SU-DHL-6 (cell line): ENCODE measurements at regions not wholly inside any gene's neighbourhood (a gene's known extent, or its start where the extent isn't known, plus 50 kb on each side); places are given as distances from the start of the nearest gene placed in this dataset.

Experiments used
- H2AFZ ChIP-seq: fragments of 200-600 bp; sonication (generic); 2 replicates; pipeline ENCODE4 v1.6.1; 2014; ENCODE audit warnings: low read depth, mild to moderate bottlenecking, moderate library complexity, mixed read lengths, antibody characterized with exemption, low read length; ENCODE audit not compliant: severe bottlenecking
- H3F3A ChIP-seq: fragments of 200-600 bp; shearing (Covaris generic); 2 replicates; pipeline ENCODE4 v1.6.0; 2016; ENCODE audit warnings: antibody characterized with exemption, mild to moderate bottlenecking; ENCODE audit not compliant: insufficient read depth
- H3K27ac ChIP-seq: fragments of 200-600 bp; sonication (generic); 2 replicates; pipeline ENCODE4 v1.5.1; 2016; ENCODE audit warnings: low read depth, mild to moderate bottlenecking, low read length, moderate library complexity, mixed read lengths
- H3K27me3 ChIP-seq: fragments of 200-600 bp; sonication (generic), shearing (Covaris generic); 2 replicates; pipeline ENCODE4 v1.6.0; 2014; ENCODE audit warnings: mild to moderate bottlenecking, low read length
- H3K36me3 ChIP-seq: fragments of 200-600 bp; sonication (generic); 2 replicates; pipeline ENCODE4 v1.6.1; 2014; ENCODE audit warnings: mild to moderate bottlenecking, low read length, mixed read lengths
- H3K4me2 ChIP-seq: fragments of 300-600, 200-600 bp; shearing (Covaris generic), sonication (generic); 2 replicates; pipeline ENCODE4 v1.6.0; 2014; ENCODE audit warnings: low read length, low read depth, mild to moderate bottlenecking; ENCODE audit not compliant: poor library complexity, severe bottlenecking
- H3K4me3 ChIP-seq: fragments of 200-600 bp; sonication (generic); 2 replicates; pipeline ENCODE4 v1.5.1; 2014; ENCODE audit warnings: antibody characterized with exemption, low read length, mild to moderate bottlenecking, mixed read lengths; ENCODE audit not compliant: insufficient read depth, poor library complexity, severe bottlenecking
- H3K79me2 ChIP-seq: fragments of 200-600 bp; sonication (generic); 2 replicates; pipeline ENCODE4 v1.6.1; 2014; ENCODE audit warnings: mild to moderate bottlenecking, low read length, moderate library complexity; ENCODE audit not compliant: insufficient read depth
- H3K9ac ChIP-seq: fragments of 200-600 bp; sonication (generic); 2 replicates; pipeline ENCODE4 v1.7.0; 2014; ENCODE audit warnings: mild to moderate bottlenecking, low read length
- H3K9me2 ChIP-seq: fragments of 200-600 bp; sonication (generic); replicated peaks from 2 replicates; pipeline ENCODE4 v1.6.1; 2014; ENCODE audit warnings: low read length; ENCODE audit not compliant: insufficient read depth
- H3K9me3 ChIP-seq: fragments of 200-600 bp; sonication (generic); 2 replicates; pipeline ENCODE4 v1.6.1; 2014; ENCODE audit warnings: low read length, mixed read lengths; ENCODE audit not compliant: insufficient read depth
- H4K20me1 ChIP-seq: fragments of 200-600 bp; sonication (generic); 2 replicates; pipeline ENCODE4 v1.6.1; 2014; ENCODE audit warnings: low read depth, mild to moderate bottlenecking, antibody characterized with exemption, low read length, moderate library complexity, mixed read lengths
- EZH2phosphoT487 ChIP-seq: fragments of 200-600 bp; sonication (generic), shearing (Covaris generic); conservative IDR thresholded peaks from 2 replicates; pipeline ENCODE4 v1.6.1; 2018; ENCODE audit warnings: mild to moderate bottlenecking, antibody characterized with exemption, low read length, moderate library complexity, mixed read lengths
- TF ChIP-seq, protein P1 (sequence below): fragments of 200-600 bp; sonication (generic); IDR thresholded peaks from one replicate; pipeline ENCODE4 v1.5.1; 2017; ENCODE audit warnings: antibody characterized with exemption, mild to moderate bottlenecking, low read length, moderate library complexity; ENCODE audit not compliant: insufficient read depth, poor library complexity, severe bottlenecking

DNA sequence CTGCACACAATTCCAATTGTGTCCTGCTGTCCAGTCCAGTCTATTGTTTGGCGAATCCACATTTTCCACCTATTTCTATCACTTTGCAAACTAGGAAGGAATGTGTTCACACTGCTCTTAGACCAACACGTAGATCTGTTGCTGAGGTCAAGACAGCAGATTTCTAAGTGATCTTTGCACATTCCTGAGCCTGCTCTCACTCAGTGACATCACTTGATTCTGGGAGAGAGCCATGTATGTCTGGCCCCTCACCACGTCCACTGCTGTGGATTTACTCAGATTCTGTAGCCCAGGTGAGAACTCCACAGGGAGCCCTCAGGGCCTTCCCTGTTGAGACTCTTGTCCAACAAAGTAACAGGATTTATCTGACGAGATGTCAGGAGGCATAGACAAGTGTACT is 317.2 kb downstream of the TSN start:
- Histone ChIP-seq H3K79me2 (no peaks in the 10 kb centered on the region), H3F3A (no peaks in the 10 kb centered on the region), H3K9me2 (no peaks in the 10 kb centered on the region), H3K4me2 (no peak overlapping the region), H4K20me1 (no peaks in the 10 kb centered on the region), H3K4me3 (no peak overlapping the region), H2AFZ (no peak overlapping the region), H3K9ac (no peak overlapping the region), H3K9me3 (no peaks in the 10 kb centered on the region), H3K27me3 (no peaks in the 10 kb centered on the region), H3K27ac (no peak overlapping the region), H3K36me3 (no peaks in the 10 kb centered on the region)
- TF ChIP-seq, protein P1, sequence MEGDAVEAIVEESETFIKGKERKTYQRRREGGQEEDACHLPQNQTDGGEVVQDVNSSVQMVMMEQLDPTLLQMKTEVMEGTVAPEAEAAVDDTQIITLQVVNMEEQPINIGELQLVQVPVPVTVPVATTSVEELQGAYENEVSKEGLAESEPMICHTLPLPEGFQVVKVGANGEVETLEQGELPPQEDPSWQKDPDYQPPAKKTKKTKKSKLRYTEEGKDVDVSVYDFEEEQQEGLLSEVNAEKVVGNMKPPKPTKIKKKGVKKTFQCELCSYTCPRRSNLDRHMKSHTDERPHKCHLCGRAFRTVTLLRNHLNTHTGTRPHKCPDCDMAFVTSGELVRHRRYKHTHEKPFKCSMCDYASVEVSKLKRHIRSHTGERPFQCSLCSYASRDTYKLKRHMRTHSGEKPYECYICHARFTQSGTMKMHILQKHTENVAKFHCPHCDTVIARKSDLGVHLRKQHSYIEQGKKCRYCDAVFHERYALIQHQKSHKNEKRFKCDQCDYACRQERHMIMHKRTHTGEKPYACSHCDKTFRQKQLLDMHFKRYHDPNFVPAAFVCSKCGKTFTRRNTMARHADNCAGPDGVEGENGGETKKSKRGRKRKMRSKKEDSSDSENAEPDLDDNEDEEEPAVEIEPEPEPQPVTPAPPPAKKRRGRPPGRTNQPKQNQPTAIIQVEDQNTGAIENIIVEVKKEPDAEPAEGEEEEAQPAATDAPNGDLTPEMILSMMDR: no peak
- TF ChIP-seq EZH2phosphoT487: no peak

DNA sequence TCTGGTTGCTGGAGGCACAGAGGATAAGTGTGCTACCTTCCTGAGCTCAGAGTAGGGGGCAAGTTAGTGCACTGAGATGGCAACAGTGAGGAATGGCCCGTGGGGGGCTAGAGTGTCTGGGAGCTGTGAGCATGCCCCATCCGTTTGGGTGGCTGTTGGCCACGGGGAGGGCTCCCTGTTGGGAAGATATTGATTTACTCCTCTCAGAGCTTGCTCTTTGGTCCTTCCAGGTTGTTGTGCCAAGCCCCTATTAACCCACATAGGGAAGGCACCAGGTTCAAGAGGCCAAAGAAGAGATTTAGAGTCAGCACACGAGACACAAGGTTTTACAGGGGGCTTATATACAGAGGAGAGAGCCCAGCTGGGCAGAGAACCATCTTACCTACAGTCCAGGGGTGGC is 318.8 kb downstream of the TSN start:
- Histone ChIP-seq H3K4me3 (no peak overlapping the region), H2AFZ (no peak overlapping the region), H3K9ac (no peak overlapping the region), H3K9me3 (no peaks in the 10 kb centered on the region), H3K27me3 (no peaks in the 10 kb centered on the region), H3K4me2 (no peak overlapping the region), H3F3A (no peaks in the 10 kb centered on the region), H3K9me2 (no peaks in the 10 kb centered on the region), H4K20me1 (no peaks in the 10 kb centered on the region), H3K27ac (no peak overlapping the region), H3K79me2 (no peaks in the 10 kb centered on the region), H3K36me3 (no peaks in the 10 kb centered on the region)
- TF ChIP-seq, protein P1: no peak
- TF ChIP-seq EZH2phosphoT487: no peak

DNA sequence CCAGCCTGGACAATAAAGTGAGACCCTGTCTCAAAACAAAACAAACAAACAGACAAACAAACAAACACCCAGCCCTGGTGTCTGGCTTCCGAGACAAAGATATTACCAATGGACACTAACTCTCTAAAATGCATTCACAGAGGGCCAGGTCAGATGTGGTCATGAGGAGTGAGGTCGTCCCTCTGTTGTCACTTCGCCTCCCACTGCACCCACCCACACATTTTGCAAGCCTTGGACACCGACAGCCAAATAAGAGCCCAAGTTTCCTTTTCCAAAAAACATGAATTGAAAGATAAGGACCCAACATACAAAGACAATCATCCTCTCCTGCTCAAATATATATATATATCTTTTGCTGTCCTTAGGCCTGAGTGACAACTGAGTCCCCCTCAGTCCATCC is 319.9 kb downstream of the TSN start:
- TF ChIP-seq EZH2phosphoT487: no peak
- TF ChIP-seq, protein P1: no peak
- Histone ChIP-seq H3K36me3 (no peaks in the 10 kb centered on the region), H3K27me3 (no peaks in the 10 kb centered on the region), H3K9me3 (no peaks in the 10 kb centered on the region), H3K79me2 (no peaks in the 10 kb centered on the region), H3K27ac (no peak overlapping the region), H3K4me2 (no peak overlapping the region), H3F3A (no peaks in the 10 kb centered on the region), H3K9me2 (no peaks in the 10 kb centered on the region), H3K9ac (no peak overlapping the region), H2AFZ (no peak overlapping the region), H3K4me3 (no peak overlapping the region), H4K20me1 (no peaks in the 10 kb centered on the region)

DNA sequence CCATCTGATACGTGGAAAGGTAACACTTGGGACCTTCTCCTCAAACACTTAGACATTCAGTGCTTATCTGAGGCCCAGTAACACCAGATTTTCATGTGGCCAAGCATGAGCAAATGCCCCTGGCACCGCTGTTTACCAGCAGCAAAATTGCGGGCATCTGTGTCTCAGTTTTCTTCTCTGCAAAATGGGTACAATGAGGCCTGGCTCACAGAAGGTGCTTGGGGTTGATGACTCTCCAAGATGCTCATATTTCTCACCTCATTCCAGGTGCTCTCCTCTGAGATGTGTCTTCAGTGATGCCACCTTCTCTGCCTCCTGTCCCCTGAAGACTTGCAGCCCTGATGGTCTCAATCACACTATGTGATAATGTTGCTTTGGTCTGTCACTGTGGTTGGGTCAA is 321.7 kb downstream of the TSN start:
- Histone ChIP-seq H3K9me3 (no peaks in the 10 kb centered on the region), H3K9me2 (no peaks in the 10 kb centered on the region), H3K27me3 (no peaks in the 10 kb centered on the region), H3K79me2 (no peaks in the 10 kb centered on the region), H4K20me1 (no peaks in the 10 kb centered on the region), H3K4me2 (no peak overlapping the region), H3K27ac (no peak overlapping the region), H3K36me3 (no peaks in the 10 kb centered on the region), H3F3A (no peaks in the 10 kb centered on the region), H2AFZ (no peak overlapping the region), H3K4me3 (no peak overlapping the region), H3K9ac (no peak overlapping the region)
- no peak for TF ChIP-seq EZH2phosphoT487
- TF ChIP-seq, protein P1: no peak
